ENCODE measurements at regions not wholly inside any gene's neighbourhood (a gene's known extent, or its start where the extent isn't known, plus 50 kb on each side); places are given as distances from the start of the nearest gene placed in this dataset.

DNA sequence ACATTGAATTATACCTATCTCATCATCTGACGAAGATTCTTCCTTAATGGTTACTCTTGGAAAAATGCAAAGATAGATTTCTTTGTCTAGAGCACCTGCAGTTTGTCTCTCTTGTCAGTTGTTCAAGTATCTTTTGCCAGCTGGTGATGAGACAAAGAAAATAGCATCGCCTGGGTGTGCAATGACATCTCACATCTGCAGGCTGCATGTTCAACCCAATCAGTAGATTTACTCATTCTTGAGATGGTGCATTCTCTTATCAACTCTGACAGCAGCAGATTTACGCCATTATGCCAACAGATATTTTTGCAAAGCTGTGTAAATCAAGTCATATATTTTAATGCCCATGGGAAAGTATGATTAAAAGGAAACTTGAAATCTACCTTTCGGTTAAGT is 164.6 kb upstream of the PDGFD start:
- no peak for TF ChIP-seq POLR2A (IDR thresholded peaks at IDR 0.05; ENCODE audit: low read length)
- no peak for TF ChIP-seq GATA1 (IDR thresholded peaks at IDR 0.05; ENCODE audit: low read depth, low read length)
